SK-N-SH treated with all-trans-retinoic acid at 6 μM for 48 hours (cell line): ENCODE measurements at regions not wholly inside any gene's neighbourhood (a gene's known extent, or its start where the extent isn't known, plus 50 kb on each side); places are given as distances from the start of the nearest gene placed in this dataset.

ENCODE experiments used
- RARB ChIP-seq: fragments of 250-450 bp; sonication (Bioruptor Pico); IDR thresholded peaks from 2 replicates; pipeline ENCODE4 v1.8.0; 2021; ENCODE audit warnings: mild to moderate bottlenecking, moderate library complexity
- ZFP3 ChIP-seq: fragments of 250-450 bp; sonication (Bioruptor Pico); IDR thresholded peaks from 2 replicates; pipeline ENCODE4 v1.5.0; 2020; ENCODE audit warnings: mild to moderate bottlenecking, moderate library complexity
- TF ChIP-seq, protein P1 (sequence below): fragments of 250-450 bp; sonication (Bioruptor Pico); IDR thresholded peaks from 2 replicates; pipeline ENCODE4 v1.8.0; 2021; ENCODE audit warnings: low read depth, mild to moderate bottlenecking, moderate library complexity, borderline replicate concordance
- TF ChIP-seq, protein P2 (sequence below): fragments of 250-450 bp; sonication (Bioruptor Pico); IDR thresholded peaks from 2 replicates; pipeline ENCODE4 v1.8.0; 2020; ENCODE audit warnings: mild to moderate bottlenecking, moderate library complexity, borderline replicate concordance

DNA sequence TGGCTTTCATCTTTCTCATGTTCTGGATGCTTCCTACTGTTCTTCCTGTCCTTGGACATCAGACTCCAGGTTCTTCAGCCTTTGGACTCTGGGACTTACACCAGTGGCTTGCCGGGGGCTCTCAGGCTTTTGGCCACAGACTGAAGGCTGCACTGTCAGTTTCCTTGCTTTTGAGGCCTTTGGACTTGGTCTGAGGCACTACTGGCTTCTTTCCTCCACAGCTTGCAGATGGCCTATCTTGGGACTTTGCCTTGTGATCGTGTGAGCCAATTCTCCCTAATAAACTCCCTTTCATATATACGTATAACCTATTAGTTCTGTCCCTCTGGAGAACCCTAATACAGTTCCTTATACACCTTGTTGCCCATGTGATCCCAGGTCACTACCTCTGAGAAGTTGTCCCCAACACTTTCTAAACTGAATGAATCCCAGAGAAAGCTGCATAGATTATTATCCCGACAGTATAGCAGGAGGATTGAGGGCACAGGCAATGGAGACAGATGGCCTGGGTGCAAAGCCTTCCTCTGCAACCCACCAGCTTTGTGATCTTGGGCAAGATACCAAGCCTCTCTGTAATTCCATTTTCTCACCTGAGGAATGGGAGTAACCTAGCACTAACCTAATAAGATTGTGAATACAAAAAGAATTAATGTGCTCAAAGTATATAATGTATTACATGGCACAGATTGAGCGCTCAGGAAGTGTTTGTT is 449.6 kb upstream of the BRINP1 start:
- TF ChIP-seq ZFP3 (CRISPR knock-in tag) (no peak), RARB (CRISPR knock-in tag) (no peak)
- TF ChIP-seq, protein P1, sequence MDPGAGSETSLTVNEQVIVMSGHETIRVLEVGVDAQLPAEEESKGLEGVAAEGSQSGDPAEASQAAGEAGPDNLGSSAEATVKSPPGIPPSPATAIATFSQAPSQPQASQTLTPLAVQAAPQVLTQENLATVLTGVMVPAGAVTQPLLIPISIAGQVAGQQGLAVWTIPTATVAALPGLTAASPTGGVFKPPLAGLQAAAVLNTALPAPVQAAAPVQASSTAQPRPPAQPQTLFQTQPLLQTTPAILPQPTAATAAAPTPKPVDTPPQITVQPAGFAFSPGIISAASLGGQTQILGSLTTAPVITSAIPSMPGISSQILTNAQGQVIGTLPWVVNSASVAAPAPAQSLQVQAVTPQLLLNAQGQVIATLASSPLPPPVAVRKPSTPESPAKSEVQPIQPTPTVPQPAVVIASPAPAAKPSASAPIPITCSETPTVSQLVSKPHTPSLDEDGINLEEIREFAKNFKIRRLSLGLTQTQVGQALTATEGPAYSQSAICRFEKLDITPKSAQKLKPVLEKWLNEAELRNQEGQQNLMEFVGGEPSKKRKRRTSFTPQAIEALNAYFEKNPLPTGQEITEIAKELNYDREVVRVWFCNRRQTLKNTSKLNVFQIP (CRISPR knock-in tag): no peak
- TF ChIP-seq, protein P2, sequence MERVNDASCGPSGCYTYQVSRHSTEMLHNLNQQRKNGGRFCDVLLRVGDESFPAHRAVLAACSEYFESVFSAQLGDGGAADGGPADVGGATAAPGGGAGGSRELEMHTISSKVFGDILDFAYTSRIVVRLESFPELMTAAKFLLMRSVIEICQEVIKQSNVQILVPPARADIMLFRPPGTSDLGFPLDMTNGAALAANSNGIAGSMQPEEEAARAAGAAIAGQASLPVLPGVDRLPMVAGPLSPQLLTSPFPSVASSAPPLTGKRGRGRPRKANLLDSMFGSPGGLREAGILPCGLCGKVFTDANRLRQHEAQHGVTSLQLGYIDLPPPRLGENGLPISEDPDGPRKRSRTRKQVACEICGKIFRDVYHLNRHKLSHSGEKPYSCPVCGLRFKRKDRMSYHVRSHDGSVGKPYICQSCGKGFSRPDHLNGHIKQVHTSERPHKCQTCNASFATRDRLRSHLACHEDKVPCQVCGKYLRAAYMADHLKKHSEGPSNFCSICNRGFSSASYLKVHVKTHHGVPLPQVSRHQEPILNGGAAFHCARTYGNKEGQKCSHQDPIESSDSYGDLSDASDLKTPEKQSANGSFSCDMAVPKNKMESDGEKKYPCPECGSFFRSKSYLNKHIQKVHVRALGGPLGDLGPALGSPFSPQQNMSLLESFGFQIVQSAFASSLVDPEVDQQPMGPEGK: no peak
